Frontal cortex (tissue), 3 donors: ENCODE measurements at regions not wholly inside any gene's neighbourhood (a gene's known extent, or its start where the extent isn't known, plus 50 kb on each side); places are given as distances from the start of the nearest gene placed in this dataset.
"Not testable (repeated sequence)": the region's sequence is repeated elsewhere in the genome, so short reads cannot be mapped to it uniquely, and the experiment has no call there.

Experiments used
- DNase-seq, 2 donors: peaks; one replicate each; pipeline ENCODE4 v3.0.0; 2012; ENCODE audit warnings: low spot score in 2 of 2
- FAIRE-seq: peaks from 2 replicates; lab custom pipeline; 2012; peaks lifted over from hg19 to GRCh38; lab: Jason Lieb, UNC
- donor health status: control.
- donor health status: control.
- donor health status: control.

GRCh38 chr5:32534041-32534440 is 51.3 kb upstream of the SUB1 start:
- FAIRE-seq: no peak

GRCh38 chr5:32531885-32532520 is 53.4 kb upstream of the SUB1 start:
- DNase-seq (no peak), FAIRE-seq (no peak)

More at GRCh38 chr5:32534041-32534440, 51.3 kb upstream of the SUB1 start:
- DNase-seq: no peak

- FAIRE-seq, DNase-seq: not testable (repeated sequence)
These were observed 58.0 kb upstream of the SUB1 start for GRCh38 chr5:32527321-32527720.

- DNase-seq (no peak), FAIRE-seq (no peak)
These were observed 58.5 kb upstream of the SUB1 start for GRCh38 chr5:32526810-32527209.

- no peak for FAIRE-seq
These were observed 61.7 kb upstream of the SUB1 start for GRCh38 chr5:32523625-32524024.

GRCh38 chr5:32522429-32523143 is 62.8 kb upstream of the SUB1 start:
- FAIRE-seq: no peak
- no peak for DNase-seq

More at GRCh38 chr5:32523625-32524024, 61.7 kb upstream of the SUB1 start:
- no peak for DNase-seq

- no peak for DNase-seq
- FAIRE-seq: no peak
These were observed 63.9 kb upstream of the SUB1 start for GRCh38 chr5:32521481-32521880.

- FAIRE-seq (no peak), DNase-seq (no peak)
These were observed 64.4 kb upstream of the SUB1 start for GRCh38 chr5:32520972-32521371.

GRCh38 chr5:32520356-32520755 is 65.0 kb upstream of the SUB1 start:
- DNase-seq (no peak), FAIRE-seq (no peak)

GRCh38 chr5:32519508-32519907 is 65.8 kb upstream of the SUB1 start:
- DNase-seq (no peak), FAIRE-seq (no peak)

- FAIRE-seq: no peak
- DNase-seq: no peak
These were observed 70.3 kb upstream of the ZFR start for GRCh38 chr5:32514806-32515205.

- DNase-seq (no peak), FAIRE-seq (no peak)
These were observed 68.4 kb upstream of the ZFR start for GRCh38 chr5:32512926-32513325.

GRCh38 chr5:32511776-32512374 is 67.3 kb upstream of the ZFR start:
- no peak for FAIRE-seq

GRCh38 chr5:32510860-32511259 is 66.3 kb upstream of the ZFR start:
- no peak for FAIRE-seq
- no peak for DNase-seq

More at GRCh38 chr5:32511776-32512374, 67.3 kb upstream of the ZFR start:
- no peak for DNase-seq

- DNase-seq (no peak), FAIRE-seq (no peak)
These were observed 64.6 kb upstream of the ZFR start for GRCh38 chr5:32508806-32509805.

- FAIRE-seq: no peak
- no peak for DNase-seq
These were observed 63.3 kb upstream of the ZFR start for GRCh38 chr5:32507738-32508434.

GRCh38 chr5:32506799-32507198 is 62.3 kb upstream of the ZFR start:
- DNase-seq (no peak), FAIRE-seq (no peak)

GRCh38 chr5:32506201-32506661 is 61.7 kb upstream of the ZFR start:
- no peak for FAIRE-seq
- DNase-seq: no peak

GRCh38 chr5:32505756-32506155 is 61.2 kb upstream of the ZFR start:
- FAIRE-seq (no peak), DNase-seq (no peak)
